ENCODE measurements at regions not wholly inside any gene's neighbourhood (a gene's known extent, or its start where the extent isn't known, plus 50 kb on each side); places are given as distances from the start of the nearest gene placed in this dataset.

GRCh38 chr5:175816348-175816747, 55.0 kb upstream of the CPLX2 start:
- no peaks in the 10 kb centered on the region for H3K4me1 ChIP-seq (ENCODE audit: control insufficient read depth in 2 of 2, insufficient read depth in 2 of 2, low read length in 2 of 2)
- CTCF ChIA-PET: no interaction called here
- no peak overlapping the region for H2AFZ ChIP-seq (ENCODE audit: insufficient read depth, low read depth, low read length, poor library complexity, severe bottlenecking)
- DNase-seq (no peak), ATAC-seq (ENCODE audit: low read depth) (no peak)
- H3K27me3 Mint-ChIP-seq: peaks cover 26% of the 10 kb centered on the region
- H3K9ac ChIP-seq (ENCODE audit: low read length): no peak overlapping the region
- no peaks in the 10 kb centered on the region for H4K20me1 ChIP-seq (ENCODE audit: control insufficient read depth, insufficient read depth, low read length, poor library complexity, severe bottlenecking)
- POLR2A ChIA-PET: no interaction called here
- no peak overlapping the region for H3K27ac Mint-ChIP-seq
- no peak overlapping the region for H3K4me2 ChIP-seq (replicated peaks; ENCODE audit: low read depth, low read length, poor library complexity, severe bottlenecking)
- intact Hi-C loops (cut with micrococcal nuclease): no loop called here
- TF ChIP-seq CTCF (IDR thresholded peaks at IDR 0.05) (no peak), EZH2 (IDR thresholded peaks at IDR 0.05; ENCODE audit: borderline replicate concordance, insufficient read depth, low read depth, low read length, poor library complexity, severe bottlenecking) (no peak)
- 73% methylated on average over 9 of the region's 10 CpGs for WGBS (ENCODE audit: insufficient coverage)
- no peaks in the 10 kb centered on the region for H3K36me3 ChIP-seq (replicated peaks in 1 of 2; ENCODE audit: control extremely low read depth in 1 of 2, control insufficient read depth in 1 of 2, extremely low read depth in 1 of 2, insufficient read depth in 2 of 2, low read length in 1 of 2)
- H3K4me1 Mint-ChIP-seq: no peaks in the 10 kb centered on the region
- no peak overlapping the region for H3K4me3 Mint-ChIP-seq
- H3K79me2 ChIP-seq (ENCODE audit: control insufficient read depth, insufficient read depth, low read length): no peaks in the 10 kb centered on the region
- H3K27ac ChIP-seq (ENCODE audit: low read length in 2 of 2): no peak overlapping the region
- no peaks in the 10 kb centered on the region for H3K9me3 Mint-ChIP-seq (ENCODE audit: insufficient read depth)
- H3K27me3 ChIP-seq (replicated peaks in 1 of 4; ENCODE audit: control extremely low read depth in 1 of 4, control insufficient read depth in 3 of 4, insufficient read depth in 4 of 4, low read length in 3 of 4): peaks cover 0 to 4% (median 1%) of the 10 kb centered on the region in 4 experiments
- no peaks in the 10 kb centered on the region for H3K9me3 ChIP-seq (ENCODE audit: control extremely low read depth in 1 of 3, control insufficient read depth in 2 of 3, insufficient read depth in 1 of 3, low read length in 2 of 3)
- H3K4me3 ChIP-seq (ENCODE audit: control extremely low read depth in 1 of 5, extremely low read depth in 1 of 5, insufficient read depth in 1 of 5, low read depth in 2 of 5, low read length in 4 of 5): no peak overlapping the region

- ChIA-PET POLR2A (no interaction called here), CTCF (no interaction called here)
- intact Hi-C loops (cut with micrococcal nuclease): no loop called here
- no peak overlapping the region for H3K27ac ChIP-seq (ENCODE audit: low read length in 2 of 2)
- no peaks in the 10 kb centered on the region for H3K9me3 ChIP-seq (ENCODE audit: control extremely low read depth in 1 of 3, control insufficient read depth in 2 of 3, insufficient read depth in 1 of 3, low read length in 2 of 3)
- Mint-ChIP-seq H3K4me3 (no peak overlapping the region), H3K27me3 (peaks cover 40% of the 10 kb centered on the region), H3K4me1 (no peaks in the 10 kb centered on the region), H3K9me3 (ENCODE audit: insufficient read depth) (no peaks in the 10 kb centered on the region), H3K27ac (no peak overlapping the region)
- no peaks in the 10 kb centered on the region for H3K4me1 ChIP-seq (ENCODE audit: control insufficient read depth in 2 of 2, insufficient read depth in 2 of 2, low read length in 2 of 2)
- H2AFZ ChIP-seq (ENCODE audit: insufficient read depth, low read depth, low read length, poor library complexity, severe bottlenecking): no peak overlapping the region
- H3K27me3 ChIP-seq (replicated peaks in 1 of 4; ENCODE audit: control extremely low read depth in 1 of 4, control insufficient read depth in 3 of 4, insufficient read depth in 4 of 4, low read length in 3 of 4): peaks cover 0 to 4% (median 1%) of the 10 kb centered on the region in 4 experiments
- DNase-seq (no peak), ATAC-seq (ENCODE audit: low read depth) (no peak)
- H3K79me2 ChIP-seq (ENCODE audit: control insufficient read depth, insufficient read depth, low read length): no peaks in the 10 kb centered on the region
- H3K4me3 ChIP-seq (ENCODE audit: control extremely low read depth in 1 of 5, extremely low read depth in 1 of 5, insufficient read depth in 1 of 5, low read depth in 2 of 5, low read length in 4 of 5): no peak overlapping the region
- WGBS (ENCODE audit: insufficient coverage): 78% methylated on average over 2 of the region's 6 CpGs
- H3K36me3 ChIP-seq (replicated peaks in 1 of 2; ENCODE audit: control extremely low read depth in 1 of 2, control insufficient read depth in 1 of 2, extremely low read depth in 1 of 2, insufficient read depth in 2 of 2, low read length in 1 of 2): no peaks in the 10 kb centered on the region
- H3K4me2 ChIP-seq (replicated peaks; ENCODE audit: low read depth, low read length, poor library complexity, severe bottlenecking): no peak overlapping the region
- TF ChIP-seq CTCF (IDR thresholded peaks at IDR 0.05) (no peak), EZH2 (IDR thresholded peaks at IDR 0.05; ENCODE audit: borderline replicate concordance, insufficient read depth, low read depth, low read length, poor library complexity, severe bottlenecking) (no peak)
- no peak overlapping the region for H3K9ac ChIP-seq (ENCODE audit: low read length)
- no peaks in the 10 kb centered on the region for H4K20me1 ChIP-seq (ENCODE audit: control insufficient read depth, insufficient read depth, low read length, poor library complexity, severe bottlenecking)
Observed at GRCh38 chr5:175819090-175819425, 52.3 kb upstream of the CPLX2 start.

Measured in B cell (primary cell).